GM21528 (cell line): ENCODE measurements at regions not wholly inside any gene's neighbourhood (a gene's known extent, or its start where the extent isn't known, plus 50 kb on each side); places are given as distances from the start of the nearest gene placed in this dataset.

Experiments used
- ATAC-seq: cut with Tn5 transposase; IDR thresholded peaks from one replicate; pipeline ENCODE4 v1.9.1; 2021; ENCODE audit warnings: mild to moderate bottlenecking, moderate library complexity; ENCODE audit not compliant: unreplicated experiment, low FRiP score

- no peak for ATAC-seq
These were observed 59.0 kb downstream of the RPS29 start for GRCh38 chr14:49527221-49527620.

- ATAC-seq: no peak
These were observed 60.1 kb downstream of the RPS29 start for GRCh38 chr14:49526101-49526500.

- ATAC-seq: no peak
These were observed 69.9 kb downstream of the RPS29 start for GRCh38 chr14:49516286-49516685.

GRCh38 chr14:49512571-49512970 is 73.6 kb downstream of the RPS29 start:
- no peak for ATAC-seq

- ATAC-seq: no peak
These were observed 74.0 kb downstream of the RPS29 start for GRCh38 chr14:49512147-49512551.

DNA sequence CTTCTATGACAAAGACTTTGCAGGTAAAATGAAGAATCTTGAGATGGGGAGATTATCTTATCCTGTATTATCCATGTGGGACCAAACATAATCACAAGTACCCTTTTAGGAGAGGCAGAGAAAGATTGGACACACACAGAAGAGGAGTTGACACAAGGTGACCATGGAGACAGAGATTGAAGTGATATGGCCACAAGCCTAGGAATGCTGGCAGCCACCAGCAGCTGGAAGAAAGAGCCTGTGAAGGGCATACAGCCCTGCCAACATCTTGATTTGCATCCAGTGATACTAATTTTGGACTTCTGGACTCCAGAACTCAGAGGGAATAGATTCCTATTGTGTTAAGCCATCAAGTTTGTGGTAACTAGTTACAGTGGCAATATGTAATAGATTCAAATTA is 78.1 kb downstream of the RPS29 start:
- ATAC-seq: no peak

DNA sequence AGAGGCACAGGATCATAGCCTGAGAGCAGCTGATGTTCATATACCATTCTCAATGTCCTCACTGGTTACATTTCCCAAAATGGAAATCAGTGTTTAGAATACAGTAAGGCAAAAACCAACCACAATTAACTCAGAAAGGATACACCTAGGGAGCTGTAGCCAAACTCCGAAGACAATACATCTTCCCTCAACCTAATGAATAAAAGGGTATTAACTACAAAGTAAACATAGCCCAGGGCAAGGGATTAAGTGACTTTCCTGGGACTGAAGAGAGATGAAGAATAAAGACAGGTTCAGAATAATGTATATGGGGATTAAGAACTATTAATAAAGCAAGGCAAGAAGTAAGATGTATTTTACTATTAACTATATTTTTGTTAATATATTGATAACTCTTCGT is 79.5 kb downstream of the RPS29 start:
- no peak for ATAC-seq

GRCh38 chr14:49505041-49505766 is 81.0 kb downstream of the RPS29 start:
- no peak for ATAC-seq

DNA sequence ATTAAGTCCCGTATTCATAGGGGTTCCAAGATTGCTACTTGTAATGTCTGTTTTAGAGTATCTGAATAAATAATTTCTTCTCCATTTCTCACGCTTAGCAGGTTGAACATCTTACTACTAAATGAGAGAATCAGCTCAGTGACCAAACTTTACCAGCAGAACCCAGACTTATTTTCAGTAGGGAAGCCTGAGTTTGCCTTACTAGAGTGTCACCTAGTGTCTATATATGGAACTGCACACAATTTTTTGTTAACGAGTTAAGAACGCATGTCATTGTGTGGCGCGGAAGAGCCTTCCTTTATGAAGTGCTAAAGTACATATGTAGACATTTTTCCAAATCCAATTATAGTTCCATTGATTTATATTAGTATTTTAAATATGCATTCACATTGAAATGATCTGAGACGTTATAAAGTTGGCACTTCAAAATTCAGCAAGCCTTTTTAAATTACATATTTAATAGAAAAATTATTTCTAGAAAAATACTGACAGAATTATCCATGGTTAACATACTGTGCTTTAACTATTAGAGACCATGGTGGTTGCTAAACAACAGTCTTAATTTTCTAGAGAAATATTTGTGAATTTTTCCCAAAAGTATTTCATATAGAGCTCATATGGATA is 88.3 kb downstream of the RPS29 start:
- ATAC-seq: peak; percentile 76

DNA sequence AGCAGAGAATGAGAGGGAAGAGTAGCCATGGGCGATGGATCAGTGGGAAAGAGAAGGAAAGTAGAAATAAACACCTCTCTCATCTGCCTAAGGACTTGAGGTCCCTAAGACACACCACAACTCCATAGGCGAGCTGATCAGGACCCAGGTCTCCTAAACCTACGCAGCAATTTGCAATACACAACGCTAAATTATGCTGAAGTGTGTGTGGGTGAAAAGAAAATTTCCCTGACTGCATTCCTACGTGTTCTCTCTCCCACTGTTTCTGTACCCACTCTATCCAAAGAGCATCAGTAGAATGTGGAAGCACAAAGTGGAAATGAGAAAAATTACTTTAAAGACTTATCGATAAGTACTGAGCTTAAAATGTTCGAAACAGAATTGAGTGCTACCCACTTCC is 88.9 kb downstream of the RPS29 start:
- ATAC-seq: no peak

DNA sequence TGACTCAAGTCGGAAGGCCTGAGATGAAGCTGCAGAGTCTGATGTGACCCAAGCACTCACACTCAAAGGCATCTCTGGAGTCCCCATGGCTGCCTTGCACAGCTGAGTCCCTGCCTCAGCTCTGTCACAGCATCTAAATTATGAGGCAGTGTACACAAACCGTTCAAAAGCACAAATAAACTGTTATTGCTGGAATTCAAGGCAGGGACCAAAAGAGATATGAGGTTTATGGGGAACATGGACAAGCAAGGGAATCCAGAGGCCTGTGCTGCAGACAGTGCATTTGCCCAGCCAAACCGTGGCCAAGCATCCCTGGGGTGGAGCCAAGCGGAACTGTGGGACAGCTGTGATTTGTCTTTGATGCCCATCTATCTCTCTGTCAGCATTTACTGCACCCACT is 91.3 kb downstream of the RPS29 start:
- ATAC-seq: no peak

DNA sequence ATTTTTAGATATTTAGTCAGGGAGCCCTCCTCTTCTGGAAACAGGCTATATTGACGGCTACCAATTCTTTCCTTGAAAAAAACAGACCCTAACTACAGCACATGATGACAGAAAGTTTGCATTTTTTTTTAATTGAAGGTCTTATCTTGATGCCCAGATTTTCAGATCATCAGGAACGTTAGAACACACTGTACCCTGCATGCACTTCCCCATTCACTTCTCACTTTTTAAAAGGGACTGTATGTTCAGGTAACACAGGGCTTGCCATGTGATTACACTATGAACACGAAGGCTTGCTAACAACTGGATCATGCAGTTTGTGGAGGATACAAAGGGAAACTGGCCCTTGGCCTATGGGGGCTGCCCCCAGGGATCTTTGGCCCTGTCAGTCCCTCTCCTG is 92.6 kb downstream of the RPS29 start:
- no peak for ATAC-seq

GRCh38 chr14:49492151-49492550 is 94.0 kb downstream of the RPS29 start:
- ATAC-seq: no peak

DNA sequence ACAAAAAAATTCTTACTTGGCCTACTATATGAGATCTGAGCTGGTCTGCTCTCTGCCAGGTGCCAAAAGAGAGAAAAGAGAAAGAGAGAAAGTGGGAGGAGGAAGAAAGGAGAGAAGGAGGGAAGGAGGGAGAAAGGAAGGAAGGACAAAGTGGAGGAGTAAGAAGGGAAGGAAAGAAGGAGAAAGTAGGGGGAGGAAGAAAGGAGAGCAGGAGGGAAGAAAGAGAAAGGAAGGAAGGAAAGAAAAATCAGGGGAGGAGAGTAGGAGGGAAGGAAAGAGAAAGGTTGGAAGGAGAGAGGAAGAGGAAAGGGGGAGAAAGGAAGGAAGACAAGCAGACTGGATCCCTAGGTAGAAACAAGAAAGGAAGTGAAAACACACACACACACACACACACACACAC is 96.8 kb downstream of the RPS29 start:
- ATAC-seq: no peak

GRCh38 chr14:49487238-49487637 is 98.9 kb downstream of the RPS29 start:
- no peak for ATAC-seq

DNA sequence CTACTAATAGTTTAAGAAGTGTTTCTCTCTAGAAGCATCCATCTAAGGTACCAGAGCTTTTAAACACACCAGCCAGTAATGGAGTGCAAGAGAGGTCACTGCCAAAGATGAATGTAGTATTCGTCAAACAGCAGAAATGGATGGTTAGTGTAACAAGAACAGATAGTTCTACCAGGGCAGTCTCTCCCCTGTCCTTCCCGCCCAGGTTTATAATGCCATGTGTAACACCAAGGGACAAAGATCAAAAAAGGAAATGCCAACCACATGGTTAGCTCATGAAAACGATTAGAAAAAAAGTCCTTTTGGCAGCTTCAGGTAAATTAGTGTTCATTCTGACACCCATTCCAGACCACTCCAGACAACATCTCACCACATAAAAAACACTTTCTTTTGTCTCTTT is 100.9 kb downstream of the RPS29 start:
- no peak for ATAC-seq

GRCh38 chr14:49484180-49484579 is 102.0 kb downstream of the RPS29 start:
- ATAC-seq: no peak

DNA sequence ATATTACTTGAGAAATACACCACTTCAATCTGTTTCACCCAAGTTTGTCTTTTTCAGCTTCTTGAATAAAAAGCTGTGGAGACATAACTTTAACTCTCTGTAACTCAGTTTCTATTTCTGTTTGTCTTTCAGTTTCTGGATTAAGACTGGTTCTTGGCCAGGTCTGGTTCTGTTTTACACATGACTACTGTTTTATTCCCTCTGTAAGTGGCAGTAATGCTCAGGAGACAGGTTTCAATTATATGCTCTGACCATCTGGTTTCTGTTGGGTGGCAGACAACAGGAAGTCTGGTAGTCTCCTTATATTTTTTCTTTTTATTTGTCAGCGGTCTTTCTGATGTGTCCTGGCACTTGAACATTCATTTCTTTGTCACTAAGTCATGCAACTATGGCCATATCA is 102.9 kb downstream of the RPS29 start:
- peak; percentile 93 for ATAC-seq

DNA sequence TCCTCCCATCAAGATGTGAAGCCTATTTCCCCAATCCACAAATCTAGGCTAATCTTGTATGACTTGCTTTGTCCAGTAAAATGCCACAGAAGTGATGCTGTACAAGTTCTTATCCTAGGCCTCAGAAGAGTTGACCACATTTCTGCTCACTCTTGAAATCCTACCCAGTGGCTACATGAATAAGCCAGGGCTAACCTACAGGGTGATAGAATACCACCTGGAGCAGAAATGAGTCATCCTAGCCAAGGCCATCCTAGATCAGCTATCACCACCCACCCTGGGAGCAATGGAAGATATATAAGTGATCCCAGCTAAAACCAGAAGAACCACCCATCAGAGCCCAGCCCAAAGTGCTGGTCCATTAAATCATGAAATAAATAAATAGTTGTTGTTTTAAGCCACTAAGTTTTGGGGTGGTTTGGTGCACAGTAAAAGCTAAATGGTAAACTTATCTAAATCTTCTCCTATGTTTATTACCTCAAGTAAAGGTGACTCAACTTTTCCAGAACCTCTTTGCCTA is 105.1 kb downstream of the RPS29 start:
- ATAC-seq: no peak

- ATAC-seq: no peak
These were observed 106.0 kb downstream of the RPS29 start for GRCh38 chr14:49480053-49480760.

GRCh38 chr14:49479432-49479831 is 106.7 kb downstream of the RPS29 start:
- no peak for ATAC-seq

DNA sequence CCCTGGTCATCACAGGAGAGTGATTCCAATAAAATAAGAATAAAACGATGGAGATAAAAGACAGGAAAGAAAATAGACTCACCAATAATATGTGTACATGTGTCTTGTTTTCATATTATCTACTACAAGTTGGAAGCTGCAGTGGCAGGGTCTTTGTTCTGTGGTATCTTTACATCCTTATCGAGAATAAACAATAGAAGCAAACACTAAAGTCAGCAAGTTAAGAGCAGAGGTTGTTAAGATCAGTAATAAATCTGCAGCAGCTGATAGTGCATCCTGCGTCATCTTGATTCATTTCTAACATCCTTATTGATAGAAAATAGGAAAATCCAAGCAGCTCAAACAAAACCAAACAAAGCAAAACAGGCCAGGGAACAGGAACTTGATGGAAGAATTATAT is 107.4 kb downstream of the RPS29 start:
- no peak for ATAC-seq
